Thyroid gland (tissue), 4 donors: ENCODE measurements at regions not wholly inside any gene's neighbourhood (a gene's known extent, or its start where the extent isn't known, plus 50 kb on each side); places are given as distances from the start of the nearest gene placed in this dataset.

Experiments
- CTCF ChIP-seq, 6 experiments: fragments of 200-600 bp in 3 of 6; fragments of 450-650 bp in 3 of 6; sonication (generic) in 3 of 6; IDR thresholded peaks; one replicate each; pipeline ENCODE4 v1.5.1; 2016 to 2019; ENCODE audit warnings: antibody characterized with exemption in 6 of 6, mild to moderate bottlenecking in 2 of 6, inconsistent platforms in 1 of 6, moderate library complexity in 1 of 6
- POLR2A ChIP-seq, 2 donors: fragments of 450-650 bp; IDR thresholded peaks; one replicate each; pipeline ENCODE4 v1.6.1; 2017; ENCODE audit warnings: antibody characterized with exemption in 2 of 2, mild to moderate bottlenecking in 2 of 2, moderate library complexity in 1 of 2

GRCh38 chr9:71614409-71615010, 153.8 kb downstream of the CEMIP2 start:
- no peak for TF ChIP-seq CTCF (IDR thresholded peaks at IDR 0.05)
- TF ChIP-seq POLR2A (IDR thresholded peaks at IDR 0.05) = no peak
